GM12864 (cell line): ENCODE measurements at regions not wholly inside any gene's neighbourhood (a gene's known extent, or its start where the extent isn't known, plus 50 kb on each side); places are given as distances from the start of the nearest gene placed in this dataset.

Source experiments
- DNase-seq: peaks from one replicate; pipeline ENCODE4 v3.0.0-alpha.2; 2011; ENCODE audit warnings: low read depth
- H3K4me3 ChIP-seq: 2 replicates; pipeline ENCODE4 v1.5.1; 2011; ENCODE audit warnings: mild to moderate bottlenecking, low read depth, low read length, control low read depth
- CTCF ChIP-seq: IDR thresholded peaks from 2 replicates; pipeline ENCODE4 v1.5.1; 2011; ENCODE audit warnings: low read depth, mild to moderate bottlenecking, moderate library complexity, low read length, control low read depth, inconsistent platforms; ENCODE audit errors: missing control alignments

DNA sequence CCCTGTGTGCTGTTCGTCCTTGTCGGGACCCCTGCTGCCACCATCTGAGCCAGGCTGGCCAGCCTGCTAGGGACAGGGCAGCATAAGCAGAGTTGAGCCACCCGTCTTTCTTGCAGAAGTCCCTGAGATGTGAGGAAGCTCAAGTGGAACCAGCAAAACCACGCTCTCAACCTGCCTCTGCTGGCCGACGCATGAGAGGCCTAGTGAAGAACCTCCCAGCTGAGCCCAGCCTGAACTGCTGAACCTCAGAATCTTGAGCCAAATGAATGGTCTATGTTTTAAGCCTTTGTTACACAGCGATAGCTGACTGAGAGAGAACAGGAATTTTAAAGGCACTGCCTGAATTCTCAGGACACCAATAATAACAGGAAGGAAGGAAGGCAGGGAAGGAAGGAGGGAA, 98.9 kb upstream of the ADRA2C start:
- no peak overlapping the region for H3K4me3 ChIP-seq
- no peak for DNase-seq
- TF ChIP-seq CTCF = no peak

DNA sequence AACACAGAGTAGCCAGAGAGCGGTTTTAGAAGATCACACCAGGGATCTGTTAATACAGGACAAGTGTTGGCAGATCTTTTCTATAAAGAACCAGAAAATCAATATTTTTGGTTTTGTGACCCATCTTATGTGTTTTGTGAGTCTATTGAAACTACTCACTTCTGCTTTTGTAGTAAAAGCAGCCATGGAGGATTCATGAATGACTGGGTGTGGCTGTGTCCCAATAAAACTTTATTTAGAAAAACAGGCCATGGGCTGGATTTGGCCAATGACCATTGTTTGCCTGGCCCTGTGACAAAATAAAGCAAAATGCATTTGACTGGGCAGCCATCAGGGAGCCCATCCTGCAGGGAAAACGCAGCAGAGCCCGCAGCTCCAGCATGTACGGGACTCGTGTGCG, 99.9 kb upstream of the ADRA2C start:
- no peak for TF ChIP-seq CTCF
- DNase-seq = peak; percentile 18
- H3K4me3 ChIP-seq = no peak overlapping the region

- TF ChIP-seq CTCF = no peak
- no peak for DNase-seq
- no peak overlapping the region for H3K4me3 ChIP-seq
These were observed 100.8 kb upstream of the ADRA2C start for GRCh38 chr4:3665360-3665891.

- TF ChIP-seq CTCF = no peak
- no peak overlapping the region for H3K4me3 ChIP-seq
- no peak for DNase-seq
These were observed 102.4 kb upstream of the ADRA2C start for GRCh38 chr4:3663791-3664190.

GRCh38 chr4:3662516-3662915, 103.7 kb upstream of the ADRA2C start:
- H3K4me3 ChIP-seq = no peak overlapping the region
- DNase-seq = no peak
- no peak for TF ChIP-seq CTCF

GRCh38 chr4:3661989-3662388, 104.2 kb upstream of the ADRA2C start:
- no peak overlapping the region for H3K4me3 ChIP-seq
- DNase-seq = no peak
- no peak for TF ChIP-seq CTCF

- no peak overlapping the region for H3K4me3 ChIP-seq
- no peak for DNase-seq
- TF ChIP-seq CTCF = no peak
These were observed 105.2 kb upstream of the ADRA2C start for GRCh38 chr4:3660928-3661515.
